Activated CD4-positive, CD25-positive, alpha-beta regulatory T cell treated with anti-CD3 and anti-CD28 coated beads, Interleukin-2, amount 50 U/mL, for 16 hours (primary cell): ENCODE measurements at regions not wholly inside any gene's neighbourhood (a gene's known extent, or its start where the extent isn't known, plus 50 kb on each side); places are given as distances from the start of the nearest gene placed in this dataset.

ENCODE experiments used
- DNase-seq: peaks from one replicate; pipeline ENCODE4 v3.0.0-alpha.2; 2020; ENCODE audit warnings: low read depth, low spot score

- no peak for DNase-seq
Measured at GRCh38 chr2:2930841-2931240, 446.8 kb downstream of the EIPR1 start.

- no peak for DNase-seq
Measured at GRCh38 chr2:2926858-2927175, 450.8 kb downstream of the EIPR1 start.

- DNase-seq, result no peak
Measured at GRCh38 chr2:2926009-2926857, 451.4 kb downstream of the EIPR1 start.

DNA sequence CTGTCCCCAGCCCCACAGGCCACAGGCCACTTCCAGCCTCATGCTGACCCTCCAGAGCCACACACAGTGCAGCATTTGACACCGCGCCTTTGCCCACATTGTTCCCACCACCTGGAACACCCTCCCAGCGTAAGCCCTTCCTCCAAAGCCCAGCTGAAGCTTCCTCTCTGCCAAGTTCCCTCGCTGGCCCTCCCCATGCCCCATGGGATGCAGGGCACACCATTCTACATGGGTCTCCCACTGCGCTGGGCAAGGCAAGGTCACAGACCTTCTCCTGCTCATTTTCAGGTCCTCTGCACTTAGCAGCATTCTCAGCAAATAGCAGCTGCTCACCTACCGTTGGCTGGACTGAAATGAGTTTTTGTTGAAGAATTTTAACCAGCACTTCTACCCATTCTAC lies 455.5 kb downstream of the EIPR1 start:
- no peak for DNase-seq

- no peak for DNase-seq
Measured at GRCh38 chr2:2921011-2921720, 456.5 kb downstream of the EIPR1 start.

DNA sequence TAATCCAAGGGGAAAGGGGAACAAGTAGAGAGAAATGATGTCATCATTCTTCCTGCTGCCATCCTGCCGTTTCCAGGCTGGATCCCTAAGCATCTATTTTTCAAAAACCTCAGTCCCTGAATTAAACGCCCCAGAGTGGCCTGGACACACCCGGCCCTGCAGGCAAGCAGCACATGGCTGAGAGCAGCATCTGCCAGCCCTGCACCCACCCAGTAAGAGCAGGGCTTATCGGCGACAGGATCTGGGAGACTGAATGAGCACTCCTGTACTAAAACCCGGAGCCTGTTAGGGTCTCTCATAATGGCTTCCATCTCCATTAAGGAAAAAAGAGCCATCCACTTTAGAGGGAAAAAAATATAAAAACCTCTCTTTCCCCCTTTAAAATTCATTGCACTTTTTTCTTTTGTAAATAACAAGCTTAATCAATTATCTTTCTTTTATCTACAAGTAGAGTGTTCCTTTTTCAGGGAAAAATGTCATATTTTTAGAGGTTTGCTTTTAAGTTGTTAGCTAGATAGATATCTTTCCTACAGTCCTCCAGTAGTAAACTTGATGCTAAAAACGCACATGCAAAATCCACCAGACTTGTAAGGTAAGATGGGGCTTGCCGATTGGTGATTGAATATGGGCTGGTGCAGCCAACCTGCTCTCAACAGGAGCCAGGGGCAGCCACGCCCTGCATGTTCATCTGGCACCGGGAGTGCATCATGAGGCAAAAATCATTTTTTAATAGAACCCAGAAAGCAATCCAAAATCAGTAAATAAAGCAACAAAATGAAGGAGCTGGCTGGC lies 457.8 kb downstream of the EIPR1 start:
- DNase-seq, result no peak

DNA sequence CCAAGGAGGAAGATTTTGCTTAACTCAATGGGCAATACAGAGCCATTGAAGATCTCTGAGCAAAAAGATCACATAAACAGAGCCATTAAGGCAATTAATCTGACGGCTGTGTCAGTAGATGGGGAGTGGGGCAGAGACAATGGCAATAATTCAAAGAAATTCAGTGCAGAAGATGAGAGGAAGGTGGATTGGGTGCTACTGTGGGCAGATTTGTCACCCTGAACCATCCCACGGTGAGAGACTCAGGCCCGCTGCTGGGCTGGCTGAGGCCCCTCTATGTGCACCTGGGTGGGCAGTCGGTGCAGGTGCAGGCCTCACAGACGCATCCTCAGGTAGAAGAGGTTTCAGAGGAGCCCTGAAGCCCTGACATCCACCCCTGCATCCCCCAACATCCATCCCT lies 458.6 kb downstream of the EIPR1 start:
- DNase-seq, result no peak

DNA sequence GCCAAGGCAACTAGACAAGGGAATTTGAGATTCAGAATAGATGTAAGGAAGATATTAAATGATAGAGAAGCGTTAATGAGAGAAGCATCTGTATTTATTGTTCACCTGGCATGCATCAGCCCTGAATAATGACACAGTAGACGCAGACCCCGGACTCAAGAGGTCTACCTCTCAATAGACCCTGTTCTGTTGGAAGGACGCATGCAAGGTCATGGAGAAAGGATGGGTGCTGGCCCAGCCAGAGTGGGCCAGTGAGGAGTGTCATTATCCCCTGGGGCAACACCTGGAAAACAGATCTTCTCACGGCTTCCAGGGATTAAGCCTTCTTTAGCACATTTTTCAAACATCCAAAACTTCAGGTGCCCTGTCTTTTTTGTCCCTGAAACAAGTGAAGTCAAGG lies 461.0 kb downstream of the EIPR1 start:
- DNase-seq, result no peak

- DNase-seq, result no peak
Measured at GRCh38 chr2:2914252-2914651, 463.4 kb downstream of the EIPR1 start.

DNA sequence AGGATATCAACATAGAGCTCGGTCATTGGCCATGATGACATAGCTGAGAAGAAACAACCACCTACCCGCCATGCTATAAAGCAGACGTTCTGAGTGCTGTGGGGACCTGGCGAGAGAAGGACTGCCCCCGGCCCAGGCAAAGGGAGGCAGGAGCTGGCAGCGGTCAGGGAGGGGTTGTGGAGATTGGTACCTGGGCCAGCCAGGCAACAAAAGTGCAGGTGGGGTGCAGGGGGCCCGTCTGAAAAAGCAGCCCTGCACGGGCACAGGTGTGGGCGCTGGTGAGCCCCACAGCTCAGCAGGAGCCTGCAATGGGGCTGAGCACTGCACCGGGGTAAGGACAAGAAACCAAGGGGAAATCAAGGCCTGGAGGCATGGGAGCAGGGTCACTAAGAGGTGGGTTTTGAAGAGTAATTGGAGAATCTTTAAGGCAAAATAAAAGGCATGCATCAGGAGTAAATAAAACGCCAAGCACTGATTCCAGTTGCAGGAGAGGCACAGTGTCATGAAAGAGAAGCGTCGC lies 464.0 kb downstream of the EIPR1 start:
- DNase-seq, result no peak

DNA sequence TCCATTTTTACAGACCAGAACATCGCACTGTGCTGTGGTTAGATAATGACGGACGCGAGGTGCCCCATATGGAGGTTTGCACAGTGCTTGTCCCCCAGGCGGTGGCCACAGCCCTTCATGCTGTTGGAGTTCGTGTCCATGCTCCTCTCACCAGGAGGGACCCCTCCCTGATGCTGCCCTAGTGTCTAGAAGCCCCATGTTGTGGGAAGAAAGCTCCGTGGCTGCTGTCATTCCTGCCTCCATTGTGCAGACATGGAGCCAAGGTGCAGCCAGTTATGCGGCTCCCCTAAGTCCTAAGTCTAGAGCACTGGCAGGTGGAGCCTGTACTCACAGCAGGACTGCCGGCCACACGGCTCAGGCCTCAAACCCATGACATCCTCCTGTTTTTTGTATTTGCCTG lies 464.9 kb downstream of the EIPR1 start:
- DNase-seq, result no peak

DNA sequence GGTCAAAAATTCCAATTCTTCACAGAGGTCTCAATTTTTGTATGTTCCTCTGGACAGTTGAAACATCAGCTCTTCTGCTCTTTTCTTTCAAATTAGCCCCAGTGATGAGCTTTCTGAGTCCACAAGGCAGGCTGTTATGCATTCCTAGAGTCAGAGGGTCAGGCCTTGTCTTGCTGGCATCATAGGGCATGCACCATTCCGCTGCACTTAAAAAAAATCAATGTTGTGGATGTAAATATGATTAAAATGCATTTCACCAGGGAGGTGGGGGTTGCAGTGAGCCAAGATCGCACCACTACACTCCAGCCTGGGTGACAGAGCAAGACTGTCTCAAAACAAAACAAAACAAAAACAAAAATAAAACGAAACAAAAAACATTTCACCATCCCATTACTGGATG lies 465.3 kb downstream of the EIPR1 start:
- DNase-seq, result no peak

GRCh38 chr2:2910259-2910658 lies 467.4 kb downstream of the EIPR1 start:
- no peak for DNase-seq

DNA sequence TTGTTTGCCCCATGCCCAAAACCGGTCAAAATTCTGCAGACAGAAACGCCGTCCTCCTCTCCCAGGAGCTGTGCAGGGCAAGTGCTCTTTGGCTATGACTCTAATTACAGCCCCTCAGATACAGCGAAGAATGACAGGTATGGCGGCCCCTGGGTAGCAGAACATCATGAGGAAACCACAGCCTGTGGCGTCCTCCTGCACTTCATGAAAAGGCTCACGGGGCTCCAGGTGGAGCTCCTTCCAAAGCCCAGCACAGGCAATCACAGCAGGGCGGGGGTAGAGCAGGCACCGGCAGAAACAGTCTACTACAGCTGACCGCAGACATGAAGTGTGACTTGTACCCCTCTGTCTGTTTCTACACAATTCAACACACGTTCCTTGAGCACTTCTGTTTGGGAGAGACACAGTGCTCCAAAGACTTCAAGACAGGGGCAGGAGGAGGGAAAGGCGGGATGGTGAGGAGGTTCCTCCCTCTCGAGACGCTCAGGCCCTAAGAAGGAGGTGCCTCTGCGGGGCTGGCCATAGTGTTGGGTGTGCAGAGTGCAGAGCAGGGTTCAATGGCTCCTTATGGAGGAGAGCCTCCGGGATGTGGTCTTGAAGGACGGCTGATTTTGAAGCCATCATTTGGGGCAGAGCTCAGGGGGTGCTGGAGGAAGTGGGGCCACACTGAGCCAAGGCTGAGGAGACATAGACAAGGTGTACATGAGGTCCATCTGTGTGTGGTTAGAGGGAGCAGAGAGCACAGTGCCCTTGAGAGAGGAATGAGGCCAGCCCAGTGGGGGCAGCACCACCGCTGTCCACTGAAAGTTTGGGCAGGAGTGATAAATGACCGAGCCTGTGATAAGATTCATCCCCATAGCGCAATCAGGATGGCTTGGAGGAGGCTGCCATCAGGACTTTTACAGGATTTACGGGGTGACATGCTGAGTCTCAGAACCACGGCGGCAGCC lies 468.3 kb downstream of the EIPR1 start:
- no peak for DNase-seq

GRCh38 chr2:2906091-2906490 lies 471.5 kb downstream of the EIPR1 start:
- no peak for DNase-seq

- DNase-seq, result no peak
Measured at GRCh38 chr2:2904721-2905350, 472.8 kb downstream of the EIPR1 start.

DNA sequence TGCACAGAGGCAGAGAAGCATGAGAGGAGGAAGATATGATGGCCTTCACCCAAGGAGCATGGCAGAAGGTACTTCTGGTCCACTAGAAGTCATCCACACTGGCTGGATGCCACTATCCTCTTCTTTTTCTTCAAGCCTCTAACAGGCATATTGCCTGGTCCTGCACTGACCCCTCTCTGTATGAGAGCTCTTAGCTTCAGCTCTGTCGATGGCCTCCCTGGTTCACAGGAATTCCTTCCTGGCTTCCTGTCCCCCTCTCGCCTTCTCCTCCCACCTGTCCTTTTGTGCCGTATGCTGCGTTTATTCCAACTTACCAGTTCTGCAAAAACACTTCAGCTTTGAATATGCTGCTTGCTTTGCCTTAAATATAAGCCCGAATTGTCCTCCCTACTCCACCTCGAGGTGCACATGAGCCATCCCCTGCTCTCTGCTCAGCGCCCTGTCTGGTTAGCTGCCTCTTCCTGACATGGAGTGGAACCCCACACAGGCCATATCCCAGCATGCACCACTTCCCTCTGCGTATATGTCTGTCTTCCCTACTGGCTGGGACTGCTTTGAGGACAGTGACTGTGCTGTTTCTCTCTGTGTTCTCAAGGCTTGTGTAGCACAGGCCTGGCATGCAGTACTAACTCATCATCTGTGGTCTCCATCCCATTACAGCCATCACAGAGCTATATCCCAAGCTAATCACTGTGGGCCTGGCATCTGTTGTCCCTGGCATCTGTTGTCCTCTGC lies 474.9 kb downstream of the EIPR1 start:
- no peak for DNase-seq

DNA sequence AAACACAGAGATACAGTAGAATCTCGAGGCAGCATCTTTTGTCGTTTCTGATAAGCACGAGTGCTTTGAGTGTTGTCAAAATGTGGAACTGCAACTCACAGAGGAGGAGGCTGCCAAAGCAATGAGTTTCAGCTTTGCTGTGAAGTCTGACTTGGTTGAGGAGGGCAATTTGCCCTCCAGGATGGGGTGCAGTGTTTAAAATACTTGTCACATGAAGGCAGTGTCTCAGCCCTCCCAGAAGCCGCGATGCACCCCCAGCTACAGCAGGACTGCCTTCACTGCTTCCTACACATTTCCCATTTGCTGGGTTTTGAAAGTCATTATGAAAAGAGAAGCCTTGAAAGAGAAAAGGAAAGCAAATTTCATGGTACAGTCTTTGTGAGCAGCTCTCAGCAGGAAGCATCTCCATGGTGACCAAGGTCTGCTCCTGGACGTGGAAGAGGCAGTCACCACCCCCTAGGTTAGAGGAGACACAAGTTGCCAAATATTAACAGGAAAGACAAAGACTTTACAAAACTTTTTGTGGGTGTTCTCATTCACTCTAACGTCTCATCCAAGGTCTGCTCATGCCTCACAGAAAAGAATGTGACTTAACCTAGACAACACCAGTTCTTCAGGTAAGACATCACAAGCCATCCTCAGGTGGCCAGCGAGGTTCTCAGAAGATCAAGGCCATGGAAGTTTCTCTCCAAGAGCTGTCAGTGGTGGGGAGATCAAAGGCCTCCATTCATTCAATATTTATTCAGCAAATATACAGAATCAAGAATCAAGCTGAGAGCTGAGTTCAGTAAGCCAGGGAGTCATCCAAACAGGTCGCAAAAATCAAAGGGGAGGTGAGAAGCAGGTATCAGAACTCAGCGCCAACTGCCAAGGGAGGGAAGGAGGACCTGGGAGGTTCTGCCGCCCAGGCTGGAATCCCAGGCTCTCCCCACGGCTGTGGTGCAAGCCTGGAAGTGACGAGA lies 476.0 kb downstream of the EIPR1 start:
- DNase-seq, result no peak

DNA sequence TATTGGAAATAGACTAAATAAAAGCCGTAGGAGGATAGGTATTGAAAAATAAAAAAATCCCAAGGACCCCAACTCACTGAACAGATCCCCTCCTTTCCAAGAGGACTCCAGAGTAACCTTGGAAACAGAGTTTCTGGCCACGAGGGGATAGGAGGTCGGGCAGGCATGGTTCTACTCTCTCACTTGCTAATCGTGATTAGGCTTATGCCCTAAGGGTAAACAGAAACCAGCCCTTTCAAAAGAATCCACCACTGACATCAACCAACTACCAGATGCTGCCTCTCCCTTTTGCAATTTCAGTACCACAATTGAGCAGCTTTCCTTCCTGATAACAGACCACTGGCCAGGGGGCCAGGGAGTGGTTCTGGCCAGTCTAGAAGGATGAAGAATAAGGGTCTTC lies 477.8 kb downstream of the EIPR1 start:
- DNase-seq, result no peak
